ENCODE measurements at regions not wholly inside any gene's neighbourhood (a gene's known extent, or its start where the extent isn't known, plus 50 kb on each side); places are given as distances from the start of the nearest gene placed in this dataset.
"Not testable (repeated sequence)": the region's sequence is repeated elsewhere in the genome, so short reads cannot be mapped to it uniquely, and the experiment has no call there.

DNA sequence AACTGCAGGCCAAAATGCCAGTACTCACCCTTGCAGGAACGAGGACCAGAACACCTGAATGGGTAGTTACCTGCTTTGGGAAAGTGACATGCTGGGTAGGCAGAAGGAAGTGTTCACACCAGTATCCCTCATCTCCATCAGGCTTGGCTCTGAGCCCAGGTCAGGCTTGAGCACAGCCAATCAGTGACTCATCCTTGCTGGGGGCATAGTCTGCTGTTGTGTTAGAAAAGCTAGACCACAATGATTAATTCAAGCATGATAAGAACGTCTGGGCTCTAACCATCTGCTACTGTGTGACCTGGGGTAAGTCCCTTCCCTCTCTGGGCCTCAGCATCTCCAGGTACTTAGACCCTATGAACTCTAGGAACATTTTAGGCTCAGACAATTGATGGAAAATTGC, 450.4 kb downstream of the MIAT start:
- H2AFZ ChIP-seq (ENCODE audit: low read length): no peak overlapping the region
- H3F3A ChIP-seq (ENCODE audit: insufficient read depth, low read length): no peaks in the 10 kb centered on the region
- no peak overlapping the region for H3K4me3 ChIP-seq (ENCODE audit: low read length)
- peaks cover 67% of the 10 kb centered on the region for H3K27me3 ChIP-seq (replicated peaks; ENCODE audit: insufficient read depth, low read length)
- no peak overlapping the region for H3K27ac ChIP-seq (ENCODE audit: low read length)
- H3K36me3 ChIP-seq (replicated peaks; ENCODE audit: insufficient read depth, low read length): no peaks in the 10 kb centered on the region
- H3K9ac ChIP-seq (ENCODE audit: low read length): no peak overlapping the region
- H3K79me2 ChIP-seq (ENCODE audit: low read length): no peaks in the 10 kb centered on the region
- TF ChIP-seq, protein P1, sequence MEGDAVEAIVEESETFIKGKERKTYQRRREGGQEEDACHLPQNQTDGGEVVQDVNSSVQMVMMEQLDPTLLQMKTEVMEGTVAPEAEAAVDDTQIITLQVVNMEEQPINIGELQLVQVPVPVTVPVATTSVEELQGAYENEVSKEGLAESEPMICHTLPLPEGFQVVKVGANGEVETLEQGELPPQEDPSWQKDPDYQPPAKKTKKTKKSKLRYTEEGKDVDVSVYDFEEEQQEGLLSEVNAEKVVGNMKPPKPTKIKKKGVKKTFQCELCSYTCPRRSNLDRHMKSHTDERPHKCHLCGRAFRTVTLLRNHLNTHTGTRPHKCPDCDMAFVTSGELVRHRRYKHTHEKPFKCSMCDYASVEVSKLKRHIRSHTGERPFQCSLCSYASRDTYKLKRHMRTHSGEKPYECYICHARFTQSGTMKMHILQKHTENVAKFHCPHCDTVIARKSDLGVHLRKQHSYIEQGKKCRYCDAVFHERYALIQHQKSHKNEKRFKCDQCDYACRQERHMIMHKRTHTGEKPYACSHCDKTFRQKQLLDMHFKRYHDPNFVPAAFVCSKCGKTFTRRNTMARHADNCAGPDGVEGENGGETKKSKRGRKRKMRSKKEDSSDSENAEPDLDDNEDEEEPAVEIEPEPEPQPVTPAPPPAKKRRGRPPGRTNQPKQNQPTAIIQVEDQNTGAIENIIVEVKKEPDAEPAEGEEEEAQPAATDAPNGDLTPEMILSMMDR (IDR thresholded peaks at IDR 0.05; ENCODE audit: low read length): no peak
- TF ChIP-seq EZH2phosphoT487 (IDR thresholded peaks at IDR 0.05; ENCODE audit: low read length) (no peak), EZH2 (optimal IDR thresholded peaks at IDR 0.05; ENCODE audit: low read depth, low read length) (no peak)
- H3K4me2 ChIP-seq (ENCODE audit: low read depth, low read length): no peak overlapping the region
- no peaks in the 10 kb centered on the region for H3K9me2 ChIP-seq (replicated peaks; ENCODE audit: insufficient read depth, low read length)
- H3K9me3 ChIP-seq (replicated peaks; ENCODE audit: insufficient read depth, low read length): no peaks in the 10 kb centered on the region
- H4K20me1 ChIP-seq (ENCODE audit: insufficient read depth, low read length): no peaks in the 10 kb centered on the region
- no peak for DNase-seq
- no peaks in the 10 kb centered on the region for H3K4me1 ChIP-seq (ENCODE audit: low read length)

- no peak overlapping the region for H3K4me3 ChIP-seq (ENCODE audit: low read length)
- H3K4me2 ChIP-seq (ENCODE audit: low read depth, low read length): no peak overlapping the region
- TF ChIP-seq EZH2phosphoT487 (IDR thresholded peaks at IDR 0.05; ENCODE audit: low read length) (no peak), EZH2 (optimal IDR thresholded peaks at IDR 0.05; ENCODE audit: low read depth, low read length) (no peak)
- TF ChIP-seq, protein P1 (IDR thresholded peaks at IDR 0.05; ENCODE audit: low read length): no peak
- H3F3A ChIP-seq (ENCODE audit: insufficient read depth, low read length): no peaks in the 10 kb centered on the region
- H4K20me1 ChIP-seq (ENCODE audit: insufficient read depth, low read length): no peaks in the 10 kb centered on the region
- H3K4me1 ChIP-seq (ENCODE audit: low read length): no peaks in the 10 kb centered on the region
- H3K9me2 ChIP-seq (replicated peaks; ENCODE audit: insufficient read depth, low read length): no peaks in the 10 kb centered on the region
- no peak for DNase-seq
- no peaks in the 10 kb centered on the region for H3K36me3 ChIP-seq (replicated peaks; ENCODE audit: insufficient read depth, low read length)
- H3K27ac ChIP-seq (ENCODE audit: low read length): no peak overlapping the region
- peaks cover 65% of the 10 kb centered on the region for H3K27me3 ChIP-seq (replicated peaks; ENCODE audit: insufficient read depth, low read length)
- H3K9ac ChIP-seq (ENCODE audit: low read length): no peak overlapping the region
- no peaks in the 10 kb centered on the region for H3K9me3 ChIP-seq (replicated peaks; ENCODE audit: insufficient read depth, low read length)
- H2AFZ ChIP-seq (ENCODE audit: low read length): no peak overlapping the region
- no peaks in the 10 kb centered on the region for H3K79me2 ChIP-seq (ENCODE audit: low read length)
These were observed 451.2 kb downstream of the MIAT start for GRCh38 chr22:27108425-27109114.

DNA sequence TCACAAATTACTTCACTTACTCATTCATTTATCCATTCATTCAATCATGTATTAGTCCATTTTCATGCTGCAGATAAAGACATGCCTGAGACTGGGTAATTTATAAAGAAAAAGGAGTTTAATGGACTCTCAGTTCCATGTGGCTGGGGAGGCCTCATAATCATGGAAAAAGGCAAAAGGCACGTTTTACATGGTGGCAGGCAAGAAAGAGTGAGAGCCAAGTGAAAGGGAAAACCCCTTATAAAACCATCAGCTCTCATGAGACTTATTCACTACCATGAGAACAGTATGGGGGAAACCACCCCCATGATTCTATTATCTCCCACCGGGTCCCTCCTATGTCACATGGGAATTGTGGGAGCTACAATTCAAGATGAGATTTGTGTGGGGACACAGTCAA, 452.0 kb downstream of the MIAT start:
- not testable (repeated sequence) for H3K4me3 ChIP-seq (ENCODE audit: low read length); H3K4me2 ChIP-seq (ENCODE audit: low read depth, low read length); H3K4me1 ChIP-seq (ENCODE audit: low read length); H3K27ac ChIP-seq (ENCODE audit: low read length); H2AFZ ChIP-seq (ENCODE audit: low read length); H3K9me3 ChIP-seq (replicated peaks; ENCODE audit: insufficient read depth, low read length); H3K36me3 ChIP-seq (replicated peaks; ENCODE audit: insufficient read depth, low read length); H3K9ac ChIP-seq (ENCODE audit: low read length); DNase-seq; H3K79me2 ChIP-seq (ENCODE audit: low read length); H3F3A ChIP-seq (ENCODE audit: insufficient read depth, low read length); H3K9me2 ChIP-seq (replicated peaks; ENCODE audit: insufficient read depth, low read length); H4K20me1 ChIP-seq (ENCODE audit: insufficient read depth, low read length)
- H3K27me3 ChIP-seq (replicated peaks; ENCODE audit: insufficient read depth, low read length): peaks cover 63% of the 10 kb centered on the region

- H3K4me2 ChIP-seq (ENCODE audit: low read depth, low read length): no peak overlapping the region
- H3K4me3 ChIP-seq (ENCODE audit: low read length): no peak overlapping the region
- H3K27ac ChIP-seq (ENCODE audit: low read length): no peak overlapping the region
- no peak overlapping the region for H3K9ac ChIP-seq (ENCODE audit: low read length)
- H2AFZ ChIP-seq (ENCODE audit: low read length): no peak overlapping the region
- no peaks in the 10 kb centered on the region for H3F3A ChIP-seq (ENCODE audit: insufficient read depth, low read length)
- H3K9me2 ChIP-seq (replicated peaks; ENCODE audit: insufficient read depth, low read length): no peaks in the 10 kb centered on the region
- H4K20me1 ChIP-seq (ENCODE audit: insufficient read depth, low read length): no peaks in the 10 kb centered on the region
- no peaks in the 10 kb centered on the region for H3K4me1 ChIP-seq (ENCODE audit: low read length)
- peaks cover 65% of the 10 kb centered on the region for H3K27me3 ChIP-seq (replicated peaks; ENCODE audit: insufficient read depth, low read length)
- DNase-seq: no peak
- H3K9me3 ChIP-seq (replicated peaks; ENCODE audit: insufficient read depth, low read length): no peaks in the 10 kb centered on the region
- no peaks in the 10 kb centered on the region for H3K79me2 ChIP-seq (ENCODE audit: low read length)
- H3K36me3 ChIP-seq (replicated peaks; ENCODE audit: insufficient read depth, low read length): no peaks in the 10 kb centered on the region
- TF ChIP-seq EZH2phosphoT487 (IDR thresholded peaks at IDR 0.05; ENCODE audit: low read length) (no peak), EZH2 (optimal IDR thresholded peaks at IDR 0.05; ENCODE audit: low read depth, low read length) (no peak)
- TF ChIP-seq, protein P1 (IDR thresholded peaks at IDR 0.05; ENCODE audit: low read length): no peak
These were observed 453.5 kb downstream of the MIAT start for GRCh38 chr22:27110665-27111451.

All from MM.1S (cell line).